Fibroblast of pulmonary artery (primary cell): ENCODE measurements at regions not wholly inside any gene's neighbourhood (a gene's known extent, or its start where the extent isn't known, plus 50 kb on each side); places are given as distances from the start of the nearest gene placed in this dataset.

Experiments
- DNase-seq: peaks from one replicate; pipeline ENCODE4 v3.0.0-alpha.2; 2010; ENCODE audit warnings: low read depth
- H3K4me3 ChIP-seq: replicated peaks from 2 replicates; pipeline ENCODE4 v1.5.1; 2011; ENCODE audit warnings: low read depth, mild to moderate bottlenecking, control low read depth, low read length, moderate library complexity
- TF ChIP-seq, protein P1 (sequence below): IDR thresholded peaks from 2 replicates; pipeline ENCODE4 v1.5.1; 2011; ENCODE audit warnings: mild to moderate bottlenecking, control low read depth, low read length, inconsistent platforms; ENCODE audit errors: missing control alignments

GRCh38 chr1:157247005-157247763 lies 109.0 kb upstream of the ETV3 start:
- DNase-seq: no peak
- no peak overlapping the region for H3K4me3 ChIP-seq
- TF ChIP-seq, protein P1, sequence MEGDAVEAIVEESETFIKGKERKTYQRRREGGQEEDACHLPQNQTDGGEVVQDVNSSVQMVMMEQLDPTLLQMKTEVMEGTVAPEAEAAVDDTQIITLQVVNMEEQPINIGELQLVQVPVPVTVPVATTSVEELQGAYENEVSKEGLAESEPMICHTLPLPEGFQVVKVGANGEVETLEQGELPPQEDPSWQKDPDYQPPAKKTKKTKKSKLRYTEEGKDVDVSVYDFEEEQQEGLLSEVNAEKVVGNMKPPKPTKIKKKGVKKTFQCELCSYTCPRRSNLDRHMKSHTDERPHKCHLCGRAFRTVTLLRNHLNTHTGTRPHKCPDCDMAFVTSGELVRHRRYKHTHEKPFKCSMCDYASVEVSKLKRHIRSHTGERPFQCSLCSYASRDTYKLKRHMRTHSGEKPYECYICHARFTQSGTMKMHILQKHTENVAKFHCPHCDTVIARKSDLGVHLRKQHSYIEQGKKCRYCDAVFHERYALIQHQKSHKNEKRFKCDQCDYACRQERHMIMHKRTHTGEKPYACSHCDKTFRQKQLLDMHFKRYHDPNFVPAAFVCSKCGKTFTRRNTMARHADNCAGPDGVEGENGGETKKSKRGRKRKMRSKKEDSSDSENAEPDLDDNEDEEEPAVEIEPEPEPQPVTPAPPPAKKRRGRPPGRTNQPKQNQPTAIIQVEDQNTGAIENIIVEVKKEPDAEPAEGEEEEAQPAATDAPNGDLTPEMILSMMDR: no peak

DNA sequence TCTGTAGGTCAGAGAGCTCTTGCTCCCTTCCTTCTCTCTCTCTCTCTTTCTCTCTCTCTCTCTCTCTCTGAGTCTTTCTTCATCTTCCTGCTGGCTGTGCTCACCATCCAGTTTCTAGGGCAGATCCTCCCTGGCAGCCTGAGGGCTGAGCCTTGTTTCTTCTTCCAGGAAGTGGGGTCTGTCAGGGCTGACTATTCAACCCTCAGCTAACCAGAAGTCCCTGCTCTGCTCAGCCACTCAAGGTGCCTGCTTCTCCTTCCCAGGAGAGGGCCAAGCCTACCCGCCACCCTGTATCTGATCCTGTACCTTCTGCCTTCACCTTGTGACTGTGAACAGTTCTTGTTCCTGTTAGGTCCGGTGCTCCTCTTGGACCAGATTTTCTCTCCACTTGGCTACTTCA lies 107.6 kb upstream of the ETV3 start:
- no peak for DNase-seq
- H3K4me3 ChIP-seq: no peak overlapping the region

DNA sequence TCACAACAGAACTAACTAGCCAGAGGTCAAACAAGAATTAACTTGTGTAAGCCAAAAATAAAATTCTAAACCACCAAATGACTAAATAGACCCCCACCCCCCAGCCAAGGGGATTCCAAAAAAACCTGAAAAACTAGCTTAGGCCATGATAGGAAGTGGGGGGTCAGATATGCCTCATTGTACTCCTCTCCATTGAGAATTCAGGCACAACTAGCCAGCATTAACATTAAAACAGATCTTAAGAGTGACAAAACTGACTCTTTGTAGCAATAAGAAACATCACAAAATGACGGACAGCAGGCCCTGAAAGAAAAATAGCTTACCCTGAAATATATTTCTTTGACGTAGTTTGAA lies 103.0 kb upstream of the ETV3 start:
- H3K4me3 ChIP-seq: no peak overlapping the region
- no peak for DNase-seq
- TF ChIP-seq, protein P1: no peak

More for the DNA sequence above, 107.6 kb upstream of the ETV3 start:
- TF ChIP-seq, protein P1: no peak

DNA sequence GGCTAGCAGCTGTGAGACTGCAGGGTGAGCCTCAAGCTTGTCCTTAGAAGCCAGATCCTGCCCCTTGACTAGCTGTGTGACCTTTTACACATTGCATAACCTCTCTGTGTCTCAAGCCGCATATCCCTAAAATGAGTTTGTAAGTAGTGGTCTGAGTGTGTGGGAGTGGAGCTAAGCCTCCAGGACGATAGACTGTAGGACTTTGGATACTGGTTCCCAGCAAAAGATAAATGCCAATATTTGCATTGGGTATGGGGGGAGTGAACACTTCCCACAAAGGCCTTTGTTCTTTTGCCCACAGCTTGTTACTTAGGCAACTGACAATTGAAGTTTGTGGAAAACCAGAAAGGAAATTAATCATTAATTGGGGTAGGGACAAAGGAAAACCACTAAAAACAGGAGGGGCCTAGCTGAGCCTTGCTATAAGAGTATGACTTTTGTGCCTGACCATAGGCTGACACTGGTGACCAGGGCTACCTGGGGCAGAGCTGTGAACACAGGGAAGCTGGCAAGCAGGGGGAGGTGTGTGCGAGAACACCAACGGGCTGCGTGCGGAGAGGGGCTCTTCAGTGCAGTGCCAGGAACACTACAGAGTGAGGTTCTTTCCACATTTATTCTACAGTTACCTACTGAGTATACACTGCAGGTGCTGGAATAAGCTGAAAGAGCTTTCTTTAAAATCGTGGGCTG lies 102.4 kb upstream of the ETV3 start:
- no peak for DNase-seq
- TF ChIP-seq, protein P1: no peak
- H3K4me3 ChIP-seq: no peak overlapping the region

DNA sequence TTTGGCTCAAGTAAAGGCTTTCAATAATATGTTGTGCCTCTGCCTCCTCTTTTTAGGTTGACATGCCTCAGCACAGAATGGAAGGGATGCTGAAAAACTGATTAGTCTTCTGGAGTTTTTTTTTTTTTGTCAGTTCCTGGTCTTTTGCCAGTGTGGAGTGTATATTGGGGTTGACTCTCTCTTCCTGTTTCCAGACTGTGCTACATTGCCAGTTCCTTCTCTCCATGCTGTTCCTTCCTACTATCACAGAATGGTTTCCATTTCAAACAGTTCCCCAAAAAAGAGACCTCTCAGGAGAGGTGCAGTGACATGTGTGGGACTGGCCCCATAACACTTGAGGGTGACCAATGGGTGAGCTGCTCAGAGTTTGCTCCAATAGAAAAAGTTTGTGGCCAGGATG lies 101.7 kb upstream of the ETV3 start:
- H3K4me3 ChIP-seq: no peak overlapping the region
- DNase-seq: no peak
- TF ChIP-seq, protein P1: no peak

DNA sequence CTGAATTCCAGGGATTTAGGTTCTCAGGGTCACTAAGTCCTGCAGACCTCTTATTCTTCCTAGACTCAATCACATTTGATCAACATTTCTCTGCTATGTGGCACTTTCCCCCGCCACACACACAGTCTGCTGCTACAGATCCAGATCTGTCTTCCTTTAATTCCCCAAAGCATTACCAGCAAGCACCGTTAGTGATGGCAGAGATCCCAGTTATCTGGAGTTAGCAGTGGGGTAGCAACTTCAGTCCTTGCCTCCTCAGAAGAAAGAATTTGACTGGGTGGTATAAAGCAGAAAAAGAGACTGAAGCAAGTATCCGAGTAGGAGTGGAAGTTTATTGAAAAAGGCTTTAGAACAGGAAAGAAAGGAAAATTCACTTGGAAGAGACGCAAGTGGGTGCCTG lies 100.4 kb upstream of the ETV3 start:
- TF ChIP-seq, protein P1: no peak
- no peak overlapping the region for H3K4me3 ChIP-seq
- DNase-seq: no peak
